ENCODE measurements at regions not wholly inside any gene's neighbourhood (a gene's known extent, or its start where the extent isn't known, plus 50 kb on each side); places are given as distances from the start of the nearest gene placed in this dataset.

DNA sequence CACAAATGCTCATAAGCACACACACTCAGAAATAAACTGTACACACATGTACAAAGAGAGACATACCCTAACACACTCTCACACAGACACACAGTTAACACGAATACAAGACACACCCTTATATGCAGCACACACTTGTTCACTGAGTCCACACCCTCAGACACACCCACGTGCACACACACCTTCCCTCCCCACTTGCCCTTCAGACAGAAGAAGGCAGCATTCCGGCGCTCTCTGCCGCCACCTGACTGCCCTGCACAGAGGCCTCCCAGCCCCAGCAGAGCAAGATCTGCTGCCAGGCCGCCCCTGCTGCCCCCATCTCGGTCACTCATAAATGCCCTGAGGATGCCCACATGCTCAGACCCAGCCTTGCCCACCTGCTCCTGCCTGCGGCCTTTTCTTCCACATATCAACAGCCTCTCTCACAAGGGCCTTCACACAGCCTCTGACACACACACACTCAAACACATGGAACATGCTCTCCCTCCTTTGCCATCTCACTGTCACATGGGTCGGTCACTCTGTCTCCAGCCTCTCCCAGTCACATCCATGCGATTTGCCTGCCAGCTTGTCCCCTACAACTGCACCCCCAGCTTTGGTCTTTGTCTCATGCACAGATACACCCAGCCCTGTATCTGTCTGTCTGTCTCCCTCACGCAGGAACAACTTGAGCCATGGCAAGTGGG lies 71.1 kb downstream of the EPHB3 start:
- no peak for DNase-seq (ENCODE audit: low read depth)
- TF ChIP-seq, protein P1, sequence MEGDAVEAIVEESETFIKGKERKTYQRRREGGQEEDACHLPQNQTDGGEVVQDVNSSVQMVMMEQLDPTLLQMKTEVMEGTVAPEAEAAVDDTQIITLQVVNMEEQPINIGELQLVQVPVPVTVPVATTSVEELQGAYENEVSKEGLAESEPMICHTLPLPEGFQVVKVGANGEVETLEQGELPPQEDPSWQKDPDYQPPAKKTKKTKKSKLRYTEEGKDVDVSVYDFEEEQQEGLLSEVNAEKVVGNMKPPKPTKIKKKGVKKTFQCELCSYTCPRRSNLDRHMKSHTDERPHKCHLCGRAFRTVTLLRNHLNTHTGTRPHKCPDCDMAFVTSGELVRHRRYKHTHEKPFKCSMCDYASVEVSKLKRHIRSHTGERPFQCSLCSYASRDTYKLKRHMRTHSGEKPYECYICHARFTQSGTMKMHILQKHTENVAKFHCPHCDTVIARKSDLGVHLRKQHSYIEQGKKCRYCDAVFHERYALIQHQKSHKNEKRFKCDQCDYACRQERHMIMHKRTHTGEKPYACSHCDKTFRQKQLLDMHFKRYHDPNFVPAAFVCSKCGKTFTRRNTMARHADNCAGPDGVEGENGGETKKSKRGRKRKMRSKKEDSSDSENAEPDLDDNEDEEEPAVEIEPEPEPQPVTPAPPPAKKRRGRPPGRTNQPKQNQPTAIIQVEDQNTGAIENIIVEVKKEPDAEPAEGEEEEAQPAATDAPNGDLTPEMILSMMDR (IDR thresholded peaks at IDR 0.05; ENCODE audit: control insufficient read depth, extremely low read depth, insufficient read depth) = no peak
- H3K4me3 ChIP-seq (ENCODE audit: low read depth, low read length) = no peak overlapping the region

Measured in LNCaP clone FGC (cell line).